Hippocampal formation (tissue), 2 donors: ENCODE measurements at regions not wholly inside any gene's neighbourhood (a gene's known extent, or its start where the extent isn't known, plus 50 kb on each side); places are given as distances from the start of the nearest gene placed in this dataset.

Experiments used
- DNase-seq, 2 donors: peaks; one replicate each; lab custom pipeline; 2025; lab: John Stamatoyannopoulos, UW

- DNase-seq = peak in 1 of 2 donors; percentile 31
These were observed 89.8 kb downstream of the C16orf95 start for GRCh38 chr16:87227296-87227951.

- DNase-seq = no peak
These were observed 88.8 kb downstream of the C16orf95 start for GRCh38 chr16:87228363-87228762.

GRCh38 chr16:87229230-87230188 is 87.7 kb downstream of the C16orf95 start:
- no peak for DNase-seq

GRCh38 chr16:87230571-87230970 is 86.6 kb downstream of the C16orf95 start:
- no peak for DNase-seq

GRCh38 chr16:87231295-87231694 is 85.9 kb downstream of the C16orf95 start:
- no peak for DNase-seq

GRCh38 chr16:87231911-87232310 is 85.3 kb downstream of the C16orf95 start:
- DNase-seq = no peak

- no peak for DNase-seq
These were observed 83.3 kb downstream of the C16orf95 start for GRCh38 chr16:87233928-87234327.

GRCh38 chr16:87234601-87235000 is 82.6 kb downstream of the C16orf95 start:
- DNase-seq = no peak

- no peak for DNase-seq
These were observed 81.2 kb downstream of the C16orf95 start for GRCh38 chr16:87235810-87236515.

GRCh38 chr16:87236516-87237115 is 80.6 kb downstream of the C16orf95 start:
- DNase-seq = no peak

GRCh38 chr16:87238361-87238715 is 78.9 kb downstream of the C16orf95 start:
- no peak for DNase-seq

- no peak for DNase-seq
These were observed 77.6 kb downstream of the C16orf95 start for GRCh38 chr16:87239545-87239944.

- no peak for DNase-seq
These were observed 76.7 kb downstream of the C16orf95 start for GRCh38 chr16:87240211-87241136.

GRCh38 chr16:87241137-87241771 is 75.9 kb downstream of the C16orf95 start:
- no peak for DNase-seq

- DNase-seq = no peak
These were observed 73.7 kb downstream of the C16orf95 start for GRCh38 chr16:87243478-87243877.

GRCh38 chr16:87244636-87245197 is 72.5 kb downstream of the C16orf95 start:
- no peak for DNase-seq

- DNase-seq = no peak
These were observed 71.7 kb downstream of the C16orf95 start for GRCh38 chr16:87245511-87245910.

- DNase-seq = no peak
These were observed 70.7 kb downstream of the C16orf95 start for GRCh38 chr16:87246269-87247065.

- no peak for DNase-seq
These were observed 68.5 kb downstream of the C16orf95 start for GRCh38 chr16:87248714-87249113.
